HUES48 (cell line): ENCODE measurements at regions not wholly inside any gene's neighbourhood (a gene's known extent, or its start where the extent isn't known, plus 50 kb on each side); places are given as distances from the start of the nearest gene placed in this dataset.

Source experiments
- H3K27ac ChIP-seq: one replicate; pipeline ENCODE4 v1.7.0; 2013; ENCODE audit warnings: low read depth, low read length, inconsistent platforms
- H3K27me3 ChIP-seq: 2 replicates; pipeline ENCODE4 v1.6.1; 2013; ENCODE audit warnings: mild to moderate bottlenecking, low read length; ENCODE audit not compliant: control insufficient read depth, insufficient read depth
- H3K36me3 ChIP-seq: 2 replicates; pipeline ENCODE4 v1.6.1; 2013; ENCODE audit warnings: low read length; ENCODE audit not compliant: control insufficient read depth, insufficient read depth
- H3K4me1 ChIP-seq: 2 replicates; pipeline ENCODE4 v1.6.1; 2013; ENCODE audit warnings: mild to moderate bottlenecking, low read length; ENCODE audit not compliant: control insufficient read depth, insufficient read depth
- H3K4me3 ChIP-seq: 2 replicates; pipeline ENCODE4 v1.5.1; 2013; ENCODE audit warnings: mild to moderate bottlenecking, low read depth, low read length
- H3K9ac ChIP-seq: 2 replicates; pipeline ENCODE4 v1.6.1; 2013; ENCODE audit warnings: mild to moderate bottlenecking, low read depth, low read length, moderate library complexity
- H3K9me3 ChIP-seq: 2 replicates; pipeline ENCODE4 v1.6.1; 2013; ENCODE audit warnings: low read length; ENCODE audit not compliant: control insufficient read depth, insufficient read depth

GRCh38 chr2:81734981-81735380 is 1430.4 kb upstream of the LRRTM1 start:
- Histone ChIP-seq H3K4me3 (no peak overlapping the region), H3K9ac (no peak overlapping the region), H3K27ac (no peak overlapping the region), H3K9me3 (no peaks in the 10 kb centered on the region), H3K36me3 (no peaks in the 10 kb centered on the region), H3K27me3 (no peaks in the 10 kb centered on the region), H3K4me1 (0 out of 2 replicates have a peak, but pooled peaks cover 2% of the 10 kb centered on the region)

GRCh38 chr2:81714817-81715216 is 1410.3 kb upstream of the LRRTM1 start:
- Histone ChIP-seq H3K36me3 (no peaks in the 10 kb centered on the region), H3K9ac (no peak overlapping the region), H3K4me3 (no peak overlapping the region), H3K4me1 (peaks cover 4% of the 10 kb centered on the region; the same call in 1 of the 2 replicates), H3K27me3 (no peaks in the 10 kb centered on the region), H3K27ac (no peak overlapping the region), H3K9me3 (no peaks in the 10 kb centered on the region)

GRCh38 chr2:81706856-81707255 is 1402.3 kb upstream of the LRRTM1 start:
- no peaks in the 10 kb centered on the region for H3K27me3 ChIP-seq
- no peaks in the 10 kb centered on the region for H3K9me3 ChIP-seq
- no peak overlapping the region for H3K27ac ChIP-seq
- no peak overlapping the region for H3K9ac ChIP-seq
- H3K36me3 ChIP-seq, result no peaks in the 10 kb centered on the region
- no peaks in the 10 kb centered on the region for H3K4me1 ChIP-seq
- H3K4me3 ChIP-seq, result no peak overlapping the region

GRCh38 chr2:81703831-81704230 is 1399.3 kb upstream of the LRRTM1 start:
- no peaks in the 10 kb centered on the region for H3K4me1 ChIP-seq
- H3K4me3 ChIP-seq, result no peak overlapping the region
- no peak overlapping the region for H3K27ac ChIP-seq
- no peaks in the 10 kb centered on the region for H3K9me3 ChIP-seq
- H3K27me3 ChIP-seq, result no peaks in the 10 kb centered on the region
- no peak overlapping the region for H3K9ac ChIP-seq
- no peaks in the 10 kb centered on the region for H3K36me3 ChIP-seq

GRCh38 chr2:81692566-81692965 is 1388.0 kb upstream of the LRRTM1 start:
- Histone ChIP-seq H3K9ac (no peak overlapping the region), H3K27ac (no peak overlapping the region), H3K4me3 (no peak overlapping the region), H3K36me3 (no peaks in the 10 kb centered on the region), H3K4me1 (no peaks in the 10 kb centered on the region), H3K27me3 (no peaks in the 10 kb centered on the region), H3K9me3 (no peaks in the 10 kb centered on the region)

DNA sequence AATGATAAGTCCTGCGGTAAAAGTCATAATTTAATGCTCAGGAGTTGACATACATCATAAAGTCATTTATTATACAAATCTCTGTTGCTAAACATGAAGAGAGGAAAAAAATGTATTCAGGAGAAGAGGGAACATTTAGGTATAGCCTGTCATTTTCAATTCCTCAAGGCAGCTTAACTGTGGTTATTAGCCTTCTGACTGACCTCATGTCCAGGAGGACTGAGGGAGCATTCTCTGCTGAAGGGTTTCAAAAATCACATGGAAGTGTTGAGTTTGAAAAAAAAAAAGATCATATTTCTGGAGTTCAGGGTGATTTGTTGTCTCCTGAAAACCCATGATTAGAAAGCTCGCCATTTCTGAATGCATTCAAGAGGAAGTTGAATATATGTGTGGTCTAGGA is 1371.1 kb upstream of the LRRTM1 start:
- Histone ChIP-seq H3K4me1 (no peaks in the 10 kb centered on the region), H3K27ac (no peak overlapping the region), H3K36me3 (no peaks in the 10 kb centered on the region), H3K27me3 (no peaks in the 10 kb centered on the region), H3K4me3 (no peak overlapping the region), H3K9ac (no peak overlapping the region), H3K9me3 (no peaks in the 10 kb centered on the region)

DNA sequence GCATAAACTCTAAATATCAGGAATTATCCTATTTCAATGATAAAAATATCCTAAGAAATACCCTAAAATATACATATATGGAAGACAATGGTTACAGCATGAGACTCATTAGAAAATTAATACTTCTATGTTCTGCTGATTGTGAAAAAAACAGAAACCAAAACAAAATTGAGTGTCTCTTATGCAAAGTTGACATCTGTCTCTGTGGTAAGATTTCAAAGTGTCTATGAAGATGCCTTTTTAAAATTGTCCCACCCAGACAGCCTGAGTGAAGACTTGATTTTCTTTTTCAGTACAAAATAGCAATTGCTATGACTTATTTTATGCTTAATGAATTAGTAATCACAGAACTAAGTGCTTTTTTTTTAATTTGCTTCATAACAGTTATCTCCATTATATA is 1368.4 kb upstream of the LRRTM1 start:
- H3K9ac ChIP-seq, result no peak overlapping the region
- no peaks in the 10 kb centered on the region for H3K27me3 ChIP-seq
- no peak overlapping the region for H3K27ac ChIP-seq
- H3K4me3 ChIP-seq, result no peak overlapping the region
- H3K36me3 ChIP-seq, result no peaks in the 10 kb centered on the region
- no peaks in the 10 kb centered on the region for H3K9me3 ChIP-seq
- no peaks in the 10 kb centered on the region for H3K4me1 ChIP-seq

DNA sequence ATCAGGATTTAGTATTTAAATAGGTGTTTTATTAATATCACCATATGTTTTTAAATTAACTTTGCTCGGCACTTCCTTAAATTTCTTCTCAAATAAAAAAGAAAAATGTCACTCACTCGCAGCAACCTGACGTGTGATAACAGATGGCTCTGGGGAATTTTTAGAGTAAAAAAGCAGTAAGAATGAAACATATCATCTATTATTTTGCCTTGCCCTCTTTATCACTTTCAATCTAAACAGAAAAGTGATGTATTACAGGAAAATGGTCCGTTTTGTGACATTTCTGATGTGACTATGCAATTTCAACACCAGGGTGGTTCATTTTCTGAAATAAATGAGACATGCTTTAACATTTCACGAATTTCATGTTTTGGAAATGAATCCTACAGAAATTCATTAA is 1368.0 kb upstream of the LRRTM1 start:
- H3K4me1 ChIP-seq, result no peaks in the 10 kb centered on the region
- H3K27ac ChIP-seq, result no peak overlapping the region
- H3K9ac ChIP-seq, result no peak overlapping the region
- H3K4me3 ChIP-seq, result no peak overlapping the region
- no peaks in the 10 kb centered on the region for H3K36me3 ChIP-seq
- H3K9me3 ChIP-seq, result no peaks in the 10 kb centered on the region
- no peaks in the 10 kb centered on the region for H3K27me3 ChIP-seq

- Histone ChIP-seq H3K27me3 (no peaks in the 10 kb centered on the region), H3K27ac (no peak overlapping the region), H3K4me1 (no peaks in the 10 kb centered on the region), H3K9ac (no peak overlapping the region), H3K9me3 (no peaks in the 10 kb centered on the region), H3K4me3 (no peak overlapping the region), H3K36me3 (no peaks in the 10 kb centered on the region)
Observed at GRCh38 chr2:81670885-81671284, 1366.3 kb upstream of the LRRTM1 start.

GRCh38 chr2:81661081-81661480 is 1356.5 kb upstream of the LRRTM1 start:
- Histone ChIP-seq H3K9ac (no peak overlapping the region), H3K4me3 (no peak overlapping the region), H3K9me3 (peaks cover 17% of the 10 kb centered on the region), H3K27ac (no peak overlapping the region), H3K36me3 (no peaks in the 10 kb centered on the region), H3K4me1 (no peaks in the 10 kb centered on the region), H3K27me3 (no peaks in the 10 kb centered on the region)

- no peak overlapping the region; the same call in 1 of the 2 replicates for H3K4me3 ChIP-seq
- no peak overlapping the region for H3K9ac ChIP-seq
- no peaks in the 10 kb centered on the region for H3K27me3 ChIP-seq
- H3K9me3 ChIP-seq, result peaks cover 17% of the 10 kb centered on the region
- H3K36me3 ChIP-seq, result no peaks in the 10 kb centered on the region
- no peaks in the 10 kb centered on the region for H3K4me1 ChIP-seq
- H3K27ac ChIP-seq, result no peak overlapping the region
Observed at GRCh38 chr2:81658227-81658626, 1353.7 kb upstream of the LRRTM1 start.
